ENCODE measurements at regions not wholly inside any gene's neighbourhood (a gene's known extent, or its start where the extent isn't known, plus 50 kb on each side); places are given as distances from the start of the nearest gene placed in this dataset.

- no peaks in the 10 kb centered on the region for H3K9me3 ChIP-seq (ENCODE audit: low read depth)
- H3K27ac ChIP-seq = no peak overlapping the region
- no peaks in the 10 kb centered on the region for H3K4me1 ChIP-seq (ENCODE audit: low read depth)
- TF ChIP-seq CTCF (IDR thresholded peaks at IDR 0.05; ENCODE audit: low read depth, low read length) = no peak
- H3K27me3 ChIP-seq = no peaks in the 10 kb centered on the region
- H3K4me3 ChIP-seq = no peak overlapping the region
- no peaks in the 10 kb centered on the region for H3K36me3 ChIP-seq
- DNase-seq (ENCODE audit: low read depth in 1 of 2, low spot score in 1 of 2) = no peak
Observed at GRCh38 chr22:47846206-47846605, 1083.8 kb downstream of the TBC1D22A start.

- H3K27me3 ChIP-seq = no peaks in the 10 kb centered on the region
- H3K36me3 ChIP-seq = no peaks in the 10 kb centered on the region
- no peak overlapping the region for H3K4me3 ChIP-seq
- H3K27ac ChIP-seq = no peak overlapping the region
- no peak for DNase-seq (ENCODE audit: low read depth in 1 of 2, low spot score in 1 of 2)
- TF ChIP-seq CTCF (IDR thresholded peaks at IDR 0.05; ENCODE audit: low read depth, low read length) = no peak
- H3K4me1 ChIP-seq (ENCODE audit: low read depth) = no peaks in the 10 kb centered on the region
- H3K9me3 ChIP-seq (ENCODE audit: low read depth) = no peaks in the 10 kb centered on the region
Observed at GRCh38 chr22:47842119-47842518, 1079.7 kb downstream of the TBC1D22A start.

- Histone ChIP-seq H3K36me3 (no peaks in the 10 kb centered on the region), H3K4me3 (no peak overlapping the region), H3K4me1 (ENCODE audit: low read depth) (no peaks in the 10 kb centered on the region), H3K9me3 (ENCODE audit: low read depth) (peaks cover 4% of the 10 kb centered on the region), H3K27me3 (no peaks in the 10 kb centered on the region), H3K27ac (no peak overlapping the region)
- no peak for DNase-seq (ENCODE audit: low read depth in 1 of 2, low spot score in 1 of 2)
- TF ChIP-seq CTCF (IDR thresholded peaks at IDR 0.05; ENCODE audit: low read depth, low read length) = no peak
Observed at GRCh38 chr22:47841156-47841555, 1078.7 kb downstream of the TBC1D22A start.

- no peaks in the 10 kb centered on the region for H3K36me3 ChIP-seq
- no peak overlapping the region for H3K27ac ChIP-seq
- DNase-seq (ENCODE audit: low read depth in 1 of 2, low spot score in 1 of 2) = no peak
- no peak for TF ChIP-seq CTCF (IDR thresholded peaks at IDR 0.05; ENCODE audit: low read depth, low read length)
- no peak overlapping the region for H3K4me3 ChIP-seq
- H3K27me3 ChIP-seq = no peaks in the 10 kb centered on the region
- no peaks in the 10 kb centered on the region for H3K4me1 ChIP-seq (ENCODE audit: low read depth)
- H3K9me3 ChIP-seq (ENCODE audit: low read depth) = peaks cover 4% of the 10 kb centered on the region
Observed at GRCh38 chr22:47839595-47840227, 1077.3 kb downstream of the TBC1D22A start.

GRCh38 chr22:47837703-47838102, 1075.3 kb downstream of the TBC1D22A start:
- Histone ChIP-seq H3K4me1 (ENCODE audit: low read depth) (no peaks in the 10 kb centered on the region), H3K27ac (no peak overlapping the region), H3K4me3 (no peak overlapping the region), H3K27me3 (no peaks in the 10 kb centered on the region), H3K36me3 (no peaks in the 10 kb centered on the region), H3K9me3 (ENCODE audit: low read depth) (peaks cover 4% of the 10 kb centered on the region)
- peak in 1 of 2 donors; percentile 12 for DNase-seq (ENCODE audit: low read depth in 1 of 2, low spot score in 1 of 2)
- TF ChIP-seq CTCF (IDR thresholded peaks at IDR 0.05; ENCODE audit: low read depth, low read length) = peak; percentile 17
